Occipital lobe (tissue), 1 donor: ENCODE measurements at regions not wholly inside any gene's neighbourhood (a gene's known extent, or its start where the extent isn't known, plus 50 kb on each side); places are given as distances from the start of the nearest gene placed in this dataset.

Experiments used
- DNase-seq: peaks from one replicate; lab custom pipeline; 2025; lab: John Stamatoyannopoulos, UW

- no peak for DNase-seq
These were observed 324.7 kb upstream of the PIK3C3 start for GRCh38 chr18:41630232-41630886.

GRCh38 chr18:41624460-41624859, 330.6 kb upstream of the PIK3C3 start:
- DNase-seq = no peak

- DNase-seq = no peak
These were observed 333.9 kb upstream of the PIK3C3 start for GRCh38 chr18:41621177-41621576.

GRCh38 chr18:41618147-41618546, 336.9 kb upstream of the PIK3C3 start:
- DNase-seq = no peak

- DNase-seq = no peak
These were observed 337.4 kb upstream of the PIK3C3 start for GRCh38 chr18:41617647-41618046.

GRCh38 chr18:41613003-41613609, 341.9 kb upstream of the PIK3C3 start:
- no peak for DNase-seq

- no peak for DNase-seq
These were observed 350.1 kb upstream of the PIK3C3 start for GRCh38 chr18:41604964-41605363.

- DNase-seq = no peak
These were observed 353.0 kb upstream of the PIK3C3 start for GRCh38 chr18:41602034-41602433.

- no peak for DNase-seq
These were observed 354.2 kb upstream of the PIK3C3 start for GRCh38 chr18:41600693-41601391.

GRCh38 chr18:41599466-41599865, 355.6 kb upstream of the PIK3C3 start:
- no peak for DNase-seq

- DNase-seq = no peak
These were observed 360.5 kb upstream of the PIK3C3 start for GRCh38 chr18:41594582-41594981.

GRCh38 chr18:41593171-41593675, 361.8 kb upstream of the PIK3C3 start:
- no peak for DNase-seq

- DNase-seq = no peak
These were observed 367.1 kb upstream of the PIK3C3 start for GRCh38 chr18:41587976-41588375.

GRCh38 chr18:41585512-41585911, 369.5 kb upstream of the PIK3C3 start:
- no peak for DNase-seq

GRCh38 chr18:41579185-41579584, 375.8 kb upstream of the PIK3C3 start:
- DNase-seq = no peak

GRCh38 chr18:41577529-41577928, 377.5 kb upstream of the PIK3C3 start:
- no peak for DNase-seq

GRCh38 chr18:41576643-41577042, 378.4 kb upstream of the PIK3C3 start:
- DNase-seq = no peak

- DNase-seq = no peak
These were observed 385.2 kb upstream of the PIK3C3 start for GRCh38 chr18:41569867-41570266.

- no peak for DNase-seq
These were observed 393.1 kb upstream of the PIK3C3 start for GRCh38 chr18:41561961-41562360.

GRCh38 chr18:41558715-41559114, 396.3 kb upstream of the PIK3C3 start:
- no peak for DNase-seq

- no peak for DNase-seq
These were observed 401.3 kb upstream of the PIK3C3 start for GRCh38 chr18:41553716-41554115.

GRCh38 chr18:41548521-41549260, 406.3 kb upstream of the PIK3C3 start:
- no peak for DNase-seq
